Activated T-cell treated with anti-CD3 and anti-CD28 coated beads for 4 hours (primary cell): ENCODE measurements at regions not wholly inside any gene's neighbourhood (a gene's known extent, or its start where the extent isn't known, plus 50 kb on each side); places are given as distances from the start of the nearest gene placed in this dataset.

Source experiments
- DNase-seq: peaks from one replicate; pipeline ENCODE4 v3.0.0-alpha.2; 2020

GRCh38 chr6:24987446-24988115 lies 51.8 kb upstream of the RIPOR2 start:
- no peak for DNase-seq

DNA sequence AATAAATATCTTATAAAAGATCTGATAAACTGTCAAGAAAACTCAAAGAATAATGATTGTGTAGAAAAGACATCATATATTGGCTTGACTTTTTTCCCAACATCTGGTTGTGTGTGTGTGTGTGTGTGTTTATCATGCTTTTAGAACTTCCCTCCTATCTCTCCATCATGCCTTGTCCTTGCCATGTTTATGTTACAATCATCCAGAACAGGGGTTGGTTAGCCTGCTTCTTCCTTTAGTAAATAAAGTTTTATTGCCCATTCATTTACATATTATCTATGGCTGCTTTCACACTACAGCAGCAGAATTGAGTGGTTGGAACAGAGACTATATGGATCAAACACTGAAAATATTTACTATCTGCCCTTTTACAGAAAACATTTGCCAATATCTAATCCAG lies 52.8 kb upstream of the RIPOR2 start:
- DNase-seq = no peak

DNA sequence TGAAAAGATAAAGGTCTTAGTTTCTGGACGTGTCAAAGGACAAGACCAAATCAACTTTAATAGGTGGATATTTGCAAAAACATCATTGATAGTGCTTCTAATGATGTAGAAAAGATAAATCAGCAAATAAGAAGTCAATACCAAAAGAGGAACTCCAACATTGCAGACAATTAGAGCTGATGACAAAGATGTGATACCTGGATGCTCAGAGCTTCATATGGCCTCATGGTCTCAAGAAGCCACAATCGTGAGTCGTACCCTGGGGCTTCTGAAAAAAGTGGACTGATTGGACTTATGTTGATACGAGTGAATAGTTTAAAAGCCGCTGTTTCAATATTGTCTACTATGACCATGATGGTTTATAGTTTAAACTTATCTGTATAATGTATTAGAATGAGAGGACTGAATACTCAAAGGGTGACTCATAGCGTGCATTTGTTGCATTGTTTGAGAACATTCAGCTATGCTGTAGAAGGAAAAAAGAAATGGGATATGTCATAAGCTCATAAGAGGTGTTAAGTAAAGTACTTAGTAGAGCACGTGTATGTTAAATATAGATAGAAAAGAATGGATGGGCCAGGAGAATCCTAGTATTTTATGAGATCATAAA lies 54.6 kb upstream of the RIPOR2 start:
- no peak for DNase-seq

- no peak for DNase-seq
Observed at GRCh38 chr6:24990944-24991809, 55.4 kb upstream of the RIPOR2 start.

DNA sequence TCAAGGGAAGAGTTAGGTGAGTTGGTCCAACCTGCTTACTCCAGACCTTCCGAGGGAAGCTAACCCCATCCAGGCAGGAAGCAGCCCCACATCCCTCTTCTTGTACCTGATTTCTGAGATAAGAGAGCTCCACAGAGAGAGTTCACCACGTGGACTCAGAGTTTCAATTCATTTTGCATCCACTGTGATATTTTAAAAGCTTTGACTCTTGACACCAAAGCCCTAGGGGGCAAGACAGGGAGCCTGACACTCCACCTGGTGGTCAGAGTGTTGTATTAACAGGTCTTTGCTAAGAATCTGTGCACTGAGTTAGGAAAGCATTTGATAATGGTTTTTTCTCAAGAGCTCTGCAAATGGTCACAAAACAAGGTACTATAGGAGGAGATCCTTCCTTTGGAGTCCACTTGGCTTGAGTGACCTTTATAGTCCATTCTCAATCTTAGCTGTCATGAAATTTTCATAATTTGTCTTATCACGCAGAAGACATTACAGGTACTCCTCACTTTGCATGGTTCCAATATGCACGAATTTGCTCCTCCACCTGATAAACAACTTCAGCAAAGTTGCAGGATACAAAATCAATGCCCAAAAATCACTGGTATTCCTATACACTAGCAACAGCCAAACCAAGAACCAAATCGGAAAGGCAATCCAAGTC lies 56.2 kb upstream of the RIPOR2 start:
- DNase-seq = peak; percentile 62

DNA sequence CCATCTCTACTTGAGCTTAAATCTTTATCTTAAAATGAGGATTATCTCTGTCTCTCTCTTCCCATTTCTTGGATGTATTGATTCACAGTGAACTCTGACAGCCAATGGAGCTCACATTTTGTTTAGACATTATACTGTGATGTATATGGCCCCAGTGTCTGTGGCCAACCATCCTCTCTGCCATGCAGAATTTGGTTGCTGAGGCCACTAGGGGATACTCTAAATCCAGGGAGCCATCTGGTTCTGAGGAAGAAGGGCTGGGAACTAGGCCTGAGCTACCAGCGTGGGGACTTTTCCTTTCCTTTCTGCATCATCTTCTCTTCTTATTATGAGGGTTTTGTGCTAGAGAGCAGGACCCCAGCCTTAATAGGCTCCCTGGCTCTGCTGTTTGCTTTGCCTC lies 59.1 kb upstream of the RIPOR2 start:
- DNase-seq = no peak

- DNase-seq = no peak
Observed at GRCh38 chr6:24995270-24995669, 59.5 kb upstream of the RIPOR2 start.

DNA sequence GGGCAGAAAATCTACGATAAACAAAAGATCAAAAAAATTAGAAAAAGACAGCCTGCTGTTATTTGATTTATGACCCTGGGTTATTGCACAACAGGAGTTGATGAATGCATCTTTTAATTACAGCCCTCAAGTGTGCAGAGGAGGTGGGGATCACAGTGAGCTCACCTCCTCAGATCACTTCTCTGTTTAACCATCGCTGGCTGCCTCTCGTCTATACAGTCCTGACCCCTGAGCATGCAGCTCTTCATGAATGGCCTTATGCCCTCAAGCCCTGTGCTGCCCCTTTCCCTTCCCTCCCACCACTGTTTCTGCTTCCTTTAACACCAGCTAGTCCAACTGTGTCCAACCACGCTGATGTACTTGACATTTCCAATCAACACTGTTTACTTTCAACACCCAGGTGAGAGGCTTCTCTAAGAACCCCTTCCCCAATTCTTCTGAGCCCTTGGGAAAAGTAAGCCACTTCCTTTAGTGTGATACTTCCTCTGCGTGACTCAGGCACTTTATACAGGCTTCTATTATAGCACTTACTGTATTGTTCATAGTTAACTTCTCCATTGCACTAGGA lies 60.6 kb upstream of the RIPOR2 start:
- no peak for DNase-seq

- DNase-seq = no peak
Observed at GRCh38 chr6:24997231-24997630, 61.5 kb upstream of the RIPOR2 start.

GRCh38 chr6:24997905-24998304 lies 62.1 kb upstream of the RIPOR2 start:
- no peak for DNase-seq

- no peak for DNase-seq
Observed at GRCh38 chr6:25002326-25003091, 66.7 kb upstream of the RIPOR2 start.

DNA sequence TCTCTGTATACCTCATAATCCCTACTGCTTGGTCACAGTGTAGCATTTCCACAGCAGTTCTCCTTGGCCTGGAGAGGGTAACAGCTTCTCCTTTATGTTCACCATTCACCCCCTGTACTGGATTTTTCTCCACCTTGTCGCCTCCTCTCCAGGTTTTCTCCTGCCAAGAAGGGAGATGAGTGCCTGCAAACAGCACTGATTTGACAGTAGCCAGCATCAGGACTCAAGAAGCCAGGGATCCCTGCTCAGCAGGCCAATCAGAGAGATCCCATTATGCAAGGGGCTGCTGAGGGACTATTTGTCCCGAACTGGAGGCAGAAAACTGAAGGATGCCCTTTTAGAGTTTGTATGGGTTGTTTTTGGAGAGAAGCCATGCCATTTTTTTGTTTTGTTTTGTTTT lies 68.6 kb upstream of the RIPOR2 start:
- no peak for DNase-seq

DNA sequence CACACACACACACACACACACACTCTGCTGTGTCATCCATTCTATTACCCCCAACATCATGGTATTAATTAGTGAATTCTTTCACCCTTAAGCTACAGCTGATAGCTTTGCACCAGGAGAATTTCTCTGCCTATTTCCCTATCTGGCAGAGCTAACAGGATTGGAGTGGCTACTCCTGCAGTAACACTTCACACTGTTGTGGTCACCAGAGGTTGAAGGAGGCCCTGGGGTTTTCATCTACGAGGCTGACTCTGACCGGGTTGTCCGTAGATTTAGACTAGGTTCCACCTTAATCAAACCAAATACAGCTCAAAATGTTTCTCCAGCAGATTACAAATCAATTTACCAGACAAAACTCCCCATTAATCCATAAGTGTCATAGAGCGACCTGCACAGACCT lies 69.2 kb upstream of the RIPOR2 start:
- no peak for DNase-seq

DNA sequence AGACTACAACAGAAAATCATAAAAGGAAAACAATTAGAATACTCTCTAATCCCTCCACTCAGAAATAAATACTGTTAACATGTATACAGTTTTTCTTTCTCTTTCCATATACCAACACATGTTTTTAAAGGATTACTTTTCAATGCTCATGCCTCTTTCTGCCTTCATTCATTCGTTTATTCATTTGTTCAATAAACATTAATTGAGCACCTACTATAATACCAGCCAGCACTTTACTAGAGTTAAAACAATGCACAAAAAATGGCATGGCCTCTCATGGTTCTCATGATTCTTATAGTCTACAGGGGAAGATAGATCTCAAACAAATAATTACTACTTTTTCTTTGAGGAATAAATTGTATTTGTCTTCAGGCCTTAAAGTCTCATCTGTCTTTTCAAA lies 70.3 kb upstream of the RIPOR2 start:
- no peak for DNase-seq

DNA sequence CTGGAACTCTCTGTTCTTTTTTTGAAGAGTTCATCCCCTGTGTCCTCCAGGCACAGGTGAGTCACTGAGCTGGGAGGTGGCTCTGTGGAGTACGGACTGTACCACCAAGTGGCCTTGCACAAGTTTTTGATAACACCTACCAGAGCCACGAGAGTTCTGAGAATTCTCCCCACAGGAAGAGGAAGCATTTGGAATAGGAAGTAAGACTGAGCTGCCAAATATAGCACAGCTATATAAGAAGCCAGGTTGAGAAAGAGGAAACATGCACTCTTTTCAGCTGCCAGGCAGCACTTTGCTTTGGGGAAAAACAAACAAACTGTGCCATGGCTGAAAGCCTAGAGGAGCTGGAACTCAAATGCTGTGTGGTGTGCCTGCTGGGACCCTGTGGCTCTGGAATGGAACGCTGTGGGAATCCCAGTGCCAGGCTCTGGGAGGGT lies 70.8 kb upstream of the RIPOR2 start:
- DNase-seq = no peak

- no peak for DNase-seq
Observed at GRCh38 chr6:25007269-25007699, 71.5 kb upstream of the RIPOR2 start.

GRCh38 chr6:25008707-25009392 lies 73.1 kb upstream of the RIPOR2 start:
- no peak for DNase-seq

- no peak for DNase-seq
Observed at GRCh38 chr6:25009393-25009710, 73.6 kb upstream of the RIPOR2 start.

DNA sequence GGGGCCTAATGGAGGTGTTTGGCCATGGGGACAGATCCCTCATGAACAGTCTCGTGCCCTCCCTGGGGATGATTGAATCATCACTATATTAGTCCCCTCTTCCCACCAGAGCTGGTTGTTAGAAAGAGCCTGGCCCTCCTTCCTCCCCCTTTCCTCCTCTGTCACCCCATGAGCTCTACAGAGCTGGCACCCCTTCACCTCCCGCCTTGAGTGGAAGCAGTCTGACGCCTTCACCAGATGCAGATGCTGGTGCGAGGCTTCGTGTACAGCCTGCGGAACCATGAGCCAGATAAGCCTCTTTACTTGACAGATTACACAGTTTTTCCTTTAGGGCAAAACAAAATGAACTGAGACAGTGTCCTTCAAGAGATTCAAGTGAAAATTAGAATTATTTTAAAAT lies 74.4 kb upstream of the RIPOR2 start:
- no peak for DNase-seq

DNA sequence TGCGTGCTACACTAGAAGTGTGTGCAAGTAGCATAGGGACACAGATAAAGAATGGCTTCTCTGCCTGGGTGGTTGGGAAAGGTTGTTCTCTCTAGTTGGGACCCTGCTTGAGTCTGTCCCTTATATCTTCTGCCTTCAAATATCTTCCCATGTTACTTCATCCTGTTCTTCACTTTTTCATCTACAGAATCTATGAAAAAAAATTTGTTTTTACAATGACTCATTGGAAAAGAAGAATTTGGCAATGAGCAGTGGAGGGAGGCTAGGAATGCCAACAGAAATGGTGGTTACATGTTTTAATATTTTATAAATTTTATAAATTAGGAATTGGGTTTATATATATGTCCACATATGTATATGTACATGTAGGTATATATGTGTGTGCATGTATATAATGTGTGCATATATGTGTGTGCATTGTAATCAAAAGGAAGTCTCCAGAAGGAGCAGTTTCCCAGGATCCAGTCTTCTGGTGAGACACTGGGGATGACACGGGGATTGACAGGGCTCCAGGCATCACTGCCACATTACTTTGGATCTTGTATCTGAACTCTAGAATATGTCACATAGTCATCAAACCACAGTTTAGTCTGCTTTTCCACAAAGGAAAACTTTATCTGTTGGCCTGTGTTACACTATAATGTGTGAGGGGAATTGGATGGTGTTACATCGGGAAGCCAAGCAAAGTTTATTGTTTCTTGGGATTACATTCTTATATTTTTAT lies 75.3 kb upstream of the RIPOR2 start:
- no peak for DNase-seq

- no peak for DNase-seq
Observed at GRCh38 chr6:25012657-25013056, 76.9 kb upstream of the RIPOR2 start.
